Hematopoietic multipotent progenitor cell treated with erythropoietin and hydrocortisone succinate and interleukin-3 and kit ligand, for 8 days (in vitro differentiated cells): ENCODE measurements at regions not wholly inside any gene's neighbourhood (a gene's known extent, or its start where the extent isn't known, plus 50 kb on each side); places are given as distances from the start of the nearest gene placed in this dataset.
A peak's percentile ranks its signal among the peaks of the same experiment; 100 is the strongest.

Experiments used
- DNase-seq: peaks from one replicate; pipeline ENCODE4 v3.0.0-alpha.2; 2015

- no peak for DNase-seq
These were observed 1137.6 kb downstream of the C4orf33 start for GRCh38 chr4:130233377-130234047.

- DNase-seq = no peak
These were observed 1142.2 kb downstream of the C4orf33 start for GRCh38 chr4:130238121-130238520.

DNA sequence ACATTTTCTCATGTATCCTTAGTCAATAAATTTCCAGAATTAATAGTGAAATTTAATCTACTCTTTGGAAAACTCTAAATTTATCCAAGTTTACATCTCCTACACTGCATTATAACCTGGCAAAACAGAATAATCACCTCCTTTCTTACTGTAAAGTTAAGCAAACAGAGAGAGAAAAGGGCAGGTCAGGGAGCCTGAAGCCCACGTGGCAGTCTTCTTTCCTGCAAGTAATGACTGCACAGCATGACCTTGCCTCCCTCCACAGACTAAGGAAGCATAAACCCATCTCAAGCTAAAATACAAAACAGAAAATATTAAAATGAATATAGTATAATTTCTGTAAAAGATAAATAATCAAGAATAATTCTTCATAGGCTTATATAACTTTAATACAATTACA is 1153.0 kb downstream of the C4orf33 start:
- DNase-seq = no peak

GRCh38 chr4:130257271-130257670 is 1161.3 kb downstream of the C4orf33 start:
- no peak for DNase-seq

GRCh38 chr4:130266814-130267213 is 1170.9 kb downstream of the C4orf33 start:
- no peak for DNase-seq

GRCh38 chr4:130288576-130288975 is 1192.6 kb downstream of the C4orf33 start:
- no peak for DNase-seq

- DNase-seq = no peak
These were observed 1197.7 kb downstream of the C4orf33 start for GRCh38 chr4:130293692-130294091.

DNA sequence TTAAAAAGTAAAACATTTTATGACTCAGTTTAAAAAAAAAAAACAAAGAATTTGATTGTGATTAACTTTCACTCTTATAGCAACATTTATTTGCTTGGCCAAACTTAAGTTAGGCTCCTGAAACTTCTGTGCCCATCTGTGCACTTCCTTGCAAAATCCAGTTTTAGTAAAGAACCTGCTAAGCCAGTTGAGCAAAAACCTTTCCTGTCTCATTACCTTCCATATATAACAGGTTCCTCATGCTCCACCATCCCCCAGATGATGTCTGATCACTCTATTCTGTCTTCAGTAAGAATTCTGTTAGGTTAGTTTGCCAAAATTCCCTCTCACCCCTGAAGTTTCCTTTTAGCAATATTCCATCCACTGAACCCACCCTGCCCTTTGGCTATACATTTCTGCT is 1200.5 kb downstream of the C4orf33 start:
- no peak for DNase-seq

DNA sequence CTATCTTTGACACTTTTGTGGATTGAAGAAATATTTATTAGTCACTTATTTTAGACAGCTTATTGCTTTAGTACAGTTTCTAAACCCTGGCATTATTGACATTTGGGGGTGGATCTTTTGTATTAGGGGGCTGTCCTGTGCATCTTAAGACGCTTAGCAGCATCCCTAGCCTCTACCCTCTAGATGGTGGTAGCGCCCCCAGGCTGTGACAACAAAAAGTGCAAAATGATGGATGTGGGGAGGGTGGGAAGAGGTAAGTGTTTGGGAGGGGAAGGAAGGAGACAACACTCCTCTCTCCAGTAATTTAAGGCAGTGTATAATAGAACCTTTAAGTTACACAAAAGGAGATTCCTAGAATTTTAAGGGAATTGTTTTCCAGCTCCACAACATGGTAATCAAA is 1210.6 kb downstream of the C4orf33 start:
- DNase-seq = no peak

DNA sequence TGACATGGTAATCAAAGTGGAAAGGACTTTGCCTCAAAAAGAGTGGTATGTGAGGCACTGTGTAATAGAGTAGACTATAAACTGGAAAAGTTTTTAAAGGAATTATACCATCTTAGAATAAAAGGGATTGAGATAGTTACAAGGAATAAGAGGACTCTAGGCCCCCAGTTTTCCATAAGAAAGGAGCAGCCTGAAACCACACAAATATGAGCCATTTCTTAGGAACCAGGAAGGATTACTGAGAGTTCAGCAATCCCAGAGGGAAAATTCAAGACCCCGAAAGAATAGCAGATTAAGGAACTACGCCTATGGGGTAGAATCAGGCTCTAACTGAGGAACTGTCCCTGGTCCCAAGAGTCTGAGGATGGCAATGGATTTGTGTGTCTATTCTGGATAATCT is 1213.3 kb downstream of the C4orf33 start:
- no peak for DNase-seq

DNA sequence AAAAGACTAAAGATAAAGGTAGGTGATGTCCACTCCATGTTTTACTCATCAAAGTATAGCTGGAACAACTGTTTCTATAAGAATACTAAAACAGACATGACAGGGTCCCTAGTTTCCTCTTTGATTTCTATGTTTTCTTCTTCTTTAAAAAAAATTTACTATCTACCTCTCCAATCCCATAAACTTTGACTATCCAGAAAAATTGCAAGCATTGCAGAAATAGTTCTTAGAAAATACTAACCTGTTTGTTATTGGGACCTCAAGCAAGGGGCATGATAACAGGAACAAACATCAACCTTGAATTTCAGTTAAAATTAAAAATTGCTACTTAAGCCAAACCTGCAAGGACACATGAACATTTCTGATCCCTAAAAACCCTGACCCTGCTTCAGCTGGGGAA is 1226.5 kb downstream of the C4orf33 start:
- no peak for DNase-seq

DNA sequence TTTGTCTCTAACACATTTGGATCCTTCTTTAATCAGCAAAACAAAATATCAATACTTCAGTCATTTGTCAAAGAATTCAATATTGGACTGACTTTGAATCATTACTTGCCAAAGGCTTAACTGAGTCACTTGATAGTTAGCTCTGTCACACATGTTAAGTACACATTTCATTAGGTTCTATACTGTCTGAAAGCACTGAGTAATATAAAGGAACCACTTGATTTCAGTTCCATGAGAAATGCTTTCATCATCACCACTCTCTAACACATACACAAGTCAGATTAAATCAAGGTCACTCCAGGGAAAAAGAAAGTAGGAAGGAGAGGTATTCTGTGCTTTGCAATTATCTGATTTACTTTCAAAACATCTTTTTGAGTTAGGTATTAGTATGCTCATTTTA is 1233.1 kb downstream of the C4orf33 start:
- no peak for DNase-seq

- DNase-seq = no peak
These were observed 1237.3 kb downstream of the C4orf33 start for GRCh38 chr4:130333241-130333759.

DNA sequence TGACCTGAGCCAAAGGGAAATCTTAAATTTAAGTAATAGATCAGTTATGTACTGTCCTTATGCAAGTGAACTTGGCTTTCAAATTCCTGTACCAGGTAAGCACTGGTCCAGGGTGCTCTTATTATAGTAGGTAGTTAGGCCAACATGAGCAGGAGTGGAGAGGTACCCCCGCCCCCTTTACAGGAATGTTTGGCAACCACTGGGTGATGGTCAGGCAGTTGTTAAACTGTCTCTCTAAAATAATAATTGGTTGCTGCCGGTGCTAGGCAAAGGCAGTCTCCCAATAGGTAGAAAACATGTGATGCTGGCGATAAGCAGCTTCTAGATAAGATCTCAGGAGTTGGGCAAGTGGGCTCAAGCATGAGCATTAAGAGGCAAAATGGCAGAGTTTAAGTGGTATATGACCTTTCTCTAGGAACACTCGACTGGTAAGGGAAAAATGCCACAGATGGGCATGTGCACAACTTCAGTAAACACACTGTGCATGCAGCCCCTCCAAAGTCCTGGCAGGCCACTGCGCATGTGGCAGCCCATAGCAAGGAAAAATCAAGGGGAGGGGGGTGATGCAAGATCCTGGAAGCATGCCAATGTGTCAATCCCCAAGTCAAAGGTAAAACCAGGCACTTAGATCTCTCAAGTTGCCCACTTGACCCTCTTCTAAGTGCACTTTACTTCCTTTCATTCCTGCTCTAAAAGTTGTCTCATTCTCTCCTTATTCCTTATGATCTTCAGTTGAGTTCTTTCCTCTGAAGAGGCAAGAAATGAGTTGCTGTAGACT is 1239.7 kb downstream of the C4orf33 start:
- no peak for DNase-seq

DNA sequence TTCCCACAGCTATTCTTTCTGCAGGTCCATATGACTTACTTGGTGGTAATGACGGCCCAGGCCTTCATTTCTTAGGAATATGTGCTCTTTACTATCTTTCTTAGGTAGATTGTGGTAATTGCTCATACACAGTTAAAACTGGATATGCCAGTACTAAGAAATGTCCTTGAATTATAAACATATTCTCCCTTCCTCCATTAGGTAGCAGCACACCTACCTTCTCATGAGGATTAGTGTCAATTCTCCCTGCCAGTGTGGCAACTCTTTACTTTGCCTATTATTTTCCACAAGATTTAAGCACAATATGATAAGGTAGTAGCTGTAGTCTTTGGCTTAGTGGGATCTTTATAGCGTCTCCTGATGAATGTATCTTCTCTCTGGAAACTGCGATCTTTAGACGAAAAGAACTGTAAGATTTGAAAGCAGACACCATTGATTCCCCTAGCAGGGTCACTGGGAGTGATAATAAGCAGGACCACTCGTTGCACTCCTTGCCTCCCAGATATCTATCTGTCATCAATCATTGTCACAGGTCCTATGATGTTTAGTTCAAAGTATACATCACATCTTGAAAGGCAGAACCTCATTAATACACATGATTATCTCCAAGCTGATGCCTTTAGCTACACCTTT is 1240.7 kb downstream of the C4orf33 start:
- DNase-seq = peak; percentile 10

DNA sequence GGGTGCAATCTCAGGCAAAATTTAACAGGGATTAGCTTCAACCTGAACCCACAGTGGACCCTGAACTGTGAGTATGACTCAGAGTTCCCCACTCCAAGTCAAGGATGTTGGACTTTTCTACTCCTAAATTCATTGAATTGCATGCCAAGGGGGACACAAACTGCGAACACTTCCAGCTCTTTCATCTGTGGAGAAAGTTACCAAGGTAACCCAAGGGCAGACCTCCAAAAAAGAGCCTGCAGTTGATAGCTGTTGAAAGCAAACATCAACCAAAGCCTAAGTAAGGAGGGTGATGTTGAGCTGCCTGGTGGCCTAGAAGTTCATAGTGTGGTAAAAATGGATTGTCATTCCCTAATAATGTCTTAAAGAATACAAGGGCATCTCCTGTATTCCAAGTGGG is 1242.9 kb downstream of the C4orf33 start:
- DNase-seq = no peak

- DNase-seq = no peak
These were observed 1253.8 kb downstream of the C4orf33 start for GRCh38 chr4:130349745-130350144.

DNA sequence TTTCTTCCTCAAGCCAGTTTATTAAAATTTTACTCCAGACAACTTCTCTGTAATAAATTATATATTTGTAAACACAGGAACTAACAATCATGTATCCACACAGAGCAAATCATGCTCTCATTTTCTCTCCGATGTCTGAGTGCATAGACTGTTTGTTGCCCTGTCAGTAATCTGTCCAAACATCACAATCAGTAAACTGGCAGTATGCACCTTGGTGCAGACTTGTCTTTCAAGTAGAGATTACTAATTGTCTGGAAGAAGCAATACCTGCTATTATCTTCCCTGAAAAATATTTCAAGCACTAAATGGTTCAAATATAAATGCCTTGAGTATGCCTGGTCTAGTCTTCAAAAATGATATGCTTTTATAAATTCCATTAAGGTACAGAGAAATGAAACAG is 1260.9 kb downstream of the C4orf33 start:
- DNase-seq = no peak

- peak; percentile 2 for DNase-seq
These were observed 1263.6 kb downstream of the C4orf33 start for GRCh38 chr4:130359542-130359941.

DNA sequence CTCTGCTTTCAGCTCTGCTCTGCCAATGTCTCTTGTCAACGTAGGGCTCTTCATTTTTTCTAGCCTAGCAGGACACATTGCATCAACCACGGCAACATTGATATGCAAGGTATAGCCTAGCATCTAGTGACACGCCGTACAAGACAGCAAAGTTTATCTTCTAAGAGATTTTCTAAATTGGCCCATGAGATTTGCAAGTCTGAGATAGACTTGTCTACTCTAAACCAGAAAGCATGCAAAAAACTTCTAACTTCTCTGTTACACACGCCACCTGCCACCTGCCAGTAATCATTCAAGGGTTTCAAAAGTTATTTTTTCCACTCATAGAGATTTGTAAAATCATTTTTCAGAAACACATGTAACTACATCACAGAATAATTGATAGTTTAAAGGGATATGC is 1265.7 kb downstream of the C4orf33 start:
- no peak for DNase-seq

DNA sequence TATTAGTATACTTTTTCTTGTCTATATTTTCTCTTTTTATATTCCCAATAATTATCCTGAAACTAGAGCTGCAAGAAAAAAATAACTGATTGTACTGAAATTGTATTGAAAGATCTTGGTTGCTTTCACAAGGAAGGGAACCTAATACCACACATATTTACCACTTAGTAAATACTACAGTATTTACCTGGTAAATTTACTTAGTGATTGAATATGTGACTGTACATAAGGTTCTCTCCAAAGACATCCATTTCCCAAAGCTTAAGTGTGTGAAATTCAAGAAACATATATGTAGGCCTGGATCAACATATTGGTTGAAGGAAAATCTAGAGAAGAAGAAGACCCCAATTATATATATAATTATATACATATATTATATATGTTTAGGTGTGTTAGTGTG is 1272.7 kb downstream of the C4orf33 start:
- no peak for DNase-seq

DNA sequence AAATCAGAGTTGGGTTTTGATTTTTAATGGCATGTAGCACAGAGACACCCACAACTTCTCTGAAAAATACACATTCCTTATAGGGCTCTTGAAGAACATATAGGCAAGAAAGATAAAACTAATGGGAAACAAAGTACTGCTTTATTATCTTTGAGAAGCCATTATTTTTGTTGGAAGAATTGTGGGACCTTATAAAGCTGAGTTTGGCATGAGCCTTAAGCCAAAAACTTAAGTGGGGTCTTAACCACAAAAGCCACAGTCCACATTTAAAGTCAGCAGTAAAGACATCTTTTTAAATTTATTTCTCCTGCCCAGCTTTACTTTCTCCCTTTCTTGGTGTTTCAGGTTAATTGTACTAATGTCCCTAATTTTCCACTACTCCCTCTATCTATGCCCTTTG is 1297.3 kb downstream of the C4orf33 start:
- no peak for DNase-seq

GRCh38 chr4:130393642-130394041 is 1297.7 kb downstream of the C4orf33 start:
- no peak for DNase-seq

DNA sequence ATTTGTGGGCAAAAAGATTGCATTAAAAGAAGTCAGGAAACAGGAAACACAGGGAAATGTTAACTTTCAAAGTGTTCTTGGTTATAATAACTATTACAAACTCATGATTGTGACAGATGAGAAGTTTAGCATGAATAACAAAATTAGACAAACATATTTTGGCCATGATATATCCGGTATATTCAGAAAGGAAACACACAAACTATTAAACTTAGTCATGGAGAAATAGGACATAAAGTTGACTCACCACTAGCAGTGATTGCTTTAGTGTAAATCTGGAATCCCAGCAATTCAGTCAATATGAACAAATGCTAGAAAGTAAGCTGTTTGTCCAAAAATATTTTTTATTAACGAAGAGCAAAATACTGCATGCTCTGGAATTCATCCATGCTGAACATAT is 1299.9 kb downstream of the C4orf33 start:
- DNase-seq = no peak
